Inferior parietal cortex (tissue), 1 donor: ENCODE measurements at regions not wholly inside any gene's neighbourhood (a gene's known extent, or its start where the extent isn't known, plus 50 kb on each side); places are given as distances from the start of the nearest gene placed in this dataset.

ENCODE experiments used
- DNase-seq: peaks from one replicate; pipeline ENCODE4 v3.0.0-alpha.2; 2016; ENCODE audit errors: extremely low spot score

GRCh38 chr3:171956181-171956683 lies 83.1 kb upstream of the FNDC3B start:
- DNase-seq: no peak

GRCh38 chr3:171956705-171957104 lies 82.7 kb upstream of the FNDC3B start:
- no peak for DNase-seq

GRCh38 chr3:171959532-171960089 lies 79.8 kb upstream of the FNDC3B start:
- DNase-seq: no peak

DNA sequence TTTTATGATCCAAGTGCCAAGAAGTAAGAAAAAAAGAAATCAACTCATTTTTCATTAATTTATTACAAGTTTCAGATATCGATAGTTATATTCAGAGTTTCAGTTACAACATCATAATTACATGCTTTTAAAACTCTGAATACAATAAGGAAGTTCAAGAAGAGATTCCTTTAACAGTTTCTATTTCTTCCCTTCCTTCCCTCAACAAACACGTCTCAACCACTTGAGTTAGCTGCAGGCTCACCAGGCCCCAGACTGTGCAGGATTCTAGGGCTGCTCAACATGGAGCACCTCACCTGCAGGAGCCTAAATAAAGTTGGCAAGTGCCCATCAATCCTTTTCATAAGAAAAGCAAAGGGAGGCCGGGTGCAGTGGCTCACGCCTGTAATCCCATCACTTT lies 79.2 kb upstream of the FNDC3B start:
- no peak for DNase-seq

DNA sequence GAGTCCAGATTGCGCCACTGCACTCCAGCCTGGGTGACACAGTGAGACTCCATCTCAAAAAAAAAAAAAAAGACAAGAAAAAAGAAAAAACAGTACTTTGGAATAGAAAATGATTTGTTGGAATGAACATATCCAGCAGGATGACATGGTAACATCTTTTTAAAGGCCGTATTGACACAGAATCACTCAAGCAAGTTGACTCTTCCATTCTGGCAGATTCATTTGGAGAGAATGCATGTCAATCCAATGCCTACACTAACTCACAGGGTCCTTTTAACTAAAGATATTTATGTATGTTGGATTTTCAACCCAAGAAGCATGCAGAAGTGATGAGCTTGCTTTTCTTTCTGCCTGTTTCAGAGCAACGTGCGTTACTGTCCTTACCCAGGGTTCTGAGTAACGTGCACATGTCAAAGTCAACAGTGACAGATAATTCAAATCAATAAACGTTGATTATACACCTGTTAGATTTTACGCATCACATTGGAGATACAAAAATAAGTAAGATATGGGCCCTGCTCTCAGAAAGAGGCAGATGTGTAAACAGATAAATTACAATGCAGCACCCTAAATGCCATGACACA lies 77.1 kb upstream of the FNDC3B start:
- DNase-seq: no peak

- no peak for DNase-seq
Measured at GRCh38 chr3:171963546-171963945, 75.8 kb upstream of the FNDC3B start.

DNA sequence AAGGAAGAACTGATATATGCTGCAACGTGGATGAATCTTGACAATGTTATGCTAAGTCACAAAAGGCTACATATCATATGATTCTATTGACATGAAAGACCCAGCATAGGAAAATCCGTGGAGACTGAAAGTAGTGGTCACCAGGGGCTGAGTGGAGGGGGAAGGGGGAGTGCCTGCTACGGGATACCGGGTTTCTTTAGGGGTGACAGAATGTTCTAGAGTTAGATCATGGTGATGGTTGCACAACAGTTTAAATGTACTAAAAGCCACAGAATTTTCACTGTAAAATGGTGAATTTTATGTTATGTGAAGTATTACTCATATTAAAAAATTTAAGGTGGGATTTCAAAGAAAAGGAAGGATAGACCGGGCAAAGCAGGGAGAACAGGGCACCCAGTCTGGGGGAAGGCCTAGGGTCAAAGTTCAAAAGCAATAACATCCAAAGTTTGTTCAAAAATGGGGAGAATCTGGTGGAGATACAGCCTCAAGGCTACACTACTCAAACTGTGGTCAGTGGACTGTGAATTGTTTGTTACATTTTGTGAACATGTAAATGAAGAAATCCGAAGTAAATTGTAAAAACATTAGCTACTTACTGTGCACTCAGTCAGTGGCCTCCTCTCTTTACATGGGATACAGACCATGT lies 74.2 kb upstream of the FNDC3B start:
- no peak for DNase-seq

DNA sequence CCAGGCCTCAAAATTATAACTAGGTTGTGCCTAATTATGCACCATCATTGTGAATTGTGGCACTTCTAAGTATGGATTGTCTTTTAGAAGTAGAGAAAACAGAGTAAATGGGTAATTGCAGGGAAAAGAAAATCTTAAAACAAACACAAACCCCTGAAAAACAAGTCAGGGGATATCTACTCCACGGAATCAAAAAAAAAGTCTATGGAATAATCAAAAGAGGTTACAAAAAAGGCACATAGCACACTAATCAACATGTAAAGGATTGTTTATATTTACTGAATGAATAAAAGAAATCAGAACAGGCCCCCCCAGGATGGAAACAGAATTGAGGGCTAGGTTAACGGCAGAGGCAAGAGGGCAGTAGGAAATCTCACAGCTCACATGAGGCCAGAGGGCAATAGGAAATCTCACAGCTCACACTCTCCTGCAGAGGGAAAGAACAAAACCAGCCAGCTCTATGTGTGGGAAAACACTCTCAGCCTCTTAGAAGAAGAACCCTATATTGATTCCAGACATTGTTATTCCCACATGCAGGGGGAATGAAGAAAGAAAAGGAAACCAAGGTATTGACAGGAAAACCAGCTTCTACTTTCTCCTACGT lies 72.7 kb upstream of the FNDC3B start:
- DNase-seq: no peak

- DNase-seq: peak; percentile 27
Measured at GRCh38 chr3:171967137-171967783, 72.1 kb upstream of the FNDC3B start.

DNA sequence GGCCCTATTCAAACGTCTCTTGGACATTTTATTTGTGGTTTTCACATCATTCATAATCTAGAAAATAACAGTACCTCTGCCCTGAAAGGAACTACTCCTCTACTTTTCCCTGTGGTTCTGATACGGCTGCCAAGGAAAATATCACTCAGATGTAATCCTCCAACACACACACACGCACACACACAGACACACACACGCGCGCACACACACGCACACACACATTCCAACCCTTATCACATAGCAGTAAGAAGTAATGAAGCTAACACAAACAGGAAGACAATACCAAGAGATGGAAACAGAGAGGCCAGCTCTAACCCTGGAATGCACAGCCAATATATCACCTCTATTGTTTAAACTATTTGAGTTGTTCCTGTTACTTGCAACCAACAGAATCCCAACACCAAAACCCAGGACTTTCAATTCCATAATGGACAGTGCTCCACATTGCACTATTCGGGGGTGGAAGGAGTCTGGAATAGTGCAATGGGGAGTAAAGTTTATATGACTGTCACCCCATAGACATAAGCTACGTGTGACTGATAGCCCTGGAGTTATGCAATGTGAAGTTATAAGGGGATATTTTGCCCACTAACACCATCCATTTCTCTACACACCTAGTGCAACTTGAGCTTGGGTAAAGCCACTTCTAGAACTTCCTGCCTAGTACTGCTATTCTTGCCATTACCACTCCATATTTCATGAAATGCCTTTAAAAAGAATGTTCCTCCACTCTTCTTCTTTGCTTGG lies 71.3 kb upstream of the FNDC3B start:
- no peak for DNase-seq

- DNase-seq: no peak
Measured at GRCh38 chr3:171970301-171970788, 69.0 kb upstream of the FNDC3B start.

DNA sequence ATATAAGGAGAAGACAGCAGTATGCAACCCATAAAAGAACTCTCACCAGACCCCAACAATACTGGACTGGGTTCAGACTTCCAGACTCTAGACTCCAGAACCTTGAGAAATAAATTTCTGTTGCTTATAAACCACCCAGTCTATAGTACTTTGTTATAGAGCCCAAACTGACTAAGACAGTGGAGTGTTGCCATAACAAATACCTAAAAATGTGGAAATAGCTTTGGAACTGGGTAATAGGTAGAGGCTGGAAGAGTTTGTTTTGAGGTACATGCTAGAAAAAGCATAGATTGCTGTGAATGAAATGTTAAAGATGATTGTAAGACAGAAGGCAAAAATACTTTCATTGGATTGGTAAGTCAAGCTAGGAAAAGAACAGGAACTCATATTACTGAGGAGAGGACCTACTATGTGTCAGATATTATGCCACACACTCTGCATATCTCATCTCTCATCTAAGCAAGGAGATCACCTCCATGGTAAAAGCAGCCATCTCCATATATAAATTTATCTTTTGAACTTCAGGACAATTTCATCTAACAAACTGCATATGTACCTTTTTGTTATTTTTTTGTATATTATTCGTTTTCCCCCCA lies 67.4 kb upstream of the FNDC3B start:
- DNase-seq: no peak

DNA sequence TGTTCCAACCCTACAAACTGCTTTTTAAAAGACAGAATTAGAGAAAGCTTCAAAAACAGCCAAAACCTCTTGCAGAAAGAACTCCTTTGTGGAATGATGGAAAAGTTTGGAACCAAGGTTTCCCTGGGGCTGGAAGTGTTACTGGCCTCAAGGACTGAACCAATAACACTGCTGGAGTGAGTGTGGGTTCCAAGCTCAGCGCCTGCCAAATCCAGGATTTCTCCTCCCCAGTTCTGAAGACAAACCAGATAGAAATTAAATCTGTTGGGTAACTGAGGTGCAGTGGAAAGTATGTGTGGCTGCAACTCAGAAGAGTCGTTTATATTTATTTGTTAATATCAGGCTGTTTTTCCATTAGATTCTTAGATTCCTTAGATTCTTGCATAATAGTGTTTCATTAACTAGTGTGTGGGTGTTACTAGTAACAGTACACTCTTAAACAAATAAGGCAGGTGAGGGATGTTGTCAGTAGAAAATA lies 66.5 kb upstream of the FNDC3B start:
- no peak for DNase-seq

DNA sequence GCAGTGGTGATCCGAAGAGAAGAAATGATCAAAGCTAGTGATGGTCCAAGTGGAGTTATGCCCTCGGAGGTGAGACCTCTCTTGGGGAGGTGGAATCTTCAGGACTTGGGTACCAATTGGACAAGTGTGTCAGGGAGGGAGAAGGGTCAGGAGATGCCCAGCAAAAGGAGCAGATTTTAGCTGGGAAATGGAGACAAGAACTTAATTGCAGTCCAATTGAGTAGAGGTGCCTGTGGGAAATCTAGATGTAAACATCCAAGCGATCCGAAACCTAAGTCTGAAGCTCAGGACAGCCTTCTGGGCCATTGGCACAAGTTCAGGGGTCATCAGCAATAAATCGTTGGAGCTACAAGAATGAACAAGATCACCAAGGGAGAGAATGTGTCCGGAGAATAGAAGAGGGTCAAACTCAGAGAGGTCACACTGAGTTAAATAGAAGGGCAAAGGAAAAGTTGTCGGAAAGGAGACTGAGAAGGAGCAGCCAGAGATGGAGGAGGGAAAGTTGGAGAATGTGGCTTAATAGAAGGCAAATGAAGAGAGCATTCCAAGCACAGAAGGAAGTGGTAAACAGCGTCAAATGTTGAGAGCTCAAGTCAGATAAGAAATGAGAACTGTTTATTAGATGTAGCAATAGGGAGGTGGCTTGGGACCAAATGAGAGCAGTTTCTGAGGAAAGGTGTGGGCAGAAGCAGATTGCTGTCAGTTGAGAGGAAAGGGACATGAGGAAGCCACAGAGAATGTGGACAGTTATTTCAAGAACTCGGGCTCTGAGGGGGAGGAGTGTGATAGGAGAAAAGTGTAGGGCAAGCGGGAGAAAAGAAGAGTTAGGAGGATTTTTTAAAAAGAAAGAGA lies 64.2 kb upstream of the FNDC3B start:
- no peak for DNase-seq

GRCh38 chr3:171976526-171976925 lies 62.9 kb upstream of the FNDC3B start:
- DNase-seq: no peak

GRCh38 chr3:171977441-171977840 lies 61.9 kb upstream of the FNDC3B start:
- no peak for DNase-seq

DNA sequence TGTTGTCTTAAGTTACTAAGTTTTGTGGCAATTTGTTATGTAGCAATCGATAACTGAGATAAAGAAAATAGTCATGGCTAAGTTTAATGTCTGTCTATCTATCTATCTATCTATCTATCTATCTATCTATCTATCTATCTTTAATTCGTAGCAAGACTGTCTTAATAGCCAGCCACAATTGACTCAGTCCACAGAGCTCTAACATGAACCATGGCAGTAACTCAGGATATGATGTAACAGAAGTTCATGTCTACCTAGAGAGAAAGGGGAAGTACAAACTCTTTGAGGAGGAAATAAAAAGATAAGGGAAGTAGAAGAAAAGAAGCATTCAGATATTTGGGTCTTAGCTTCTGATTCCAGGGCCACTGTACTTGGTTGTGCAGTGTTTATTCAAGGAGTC lies 61.5 kb upstream of the FNDC3B start:
- DNase-seq: no peak

DNA sequence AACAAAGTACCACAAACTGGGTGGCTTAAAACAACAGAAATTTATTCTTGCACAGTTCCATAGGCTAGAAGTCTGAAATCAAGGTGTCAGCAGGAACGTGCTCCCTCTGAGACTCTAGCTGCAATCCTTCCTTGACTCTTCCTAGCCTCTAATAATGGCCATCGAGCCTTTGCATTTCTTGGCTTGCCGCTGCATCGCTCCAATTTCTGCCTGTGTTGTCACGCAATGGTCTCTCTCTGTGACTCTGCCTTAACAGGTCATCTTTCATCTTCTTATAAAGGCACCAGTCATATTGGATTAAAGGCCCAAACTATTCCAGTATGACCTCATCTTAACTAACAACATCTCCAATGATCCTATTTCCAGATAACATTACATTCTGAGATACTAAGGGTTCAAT lies 61.0 kb upstream of the FNDC3B start:
- no peak for DNase-seq

GRCh38 chr3:171979081-171979480 lies 60.3 kb upstream of the FNDC3B start:
- DNase-seq: no peak
